GM13976 (cell line): ENCODE measurements at regions not wholly inside any gene's neighbourhood (a gene's known extent, or its start where the extent isn't known, plus 50 kb on each side); places are given as distances from the start of the nearest gene placed in this dataset.

ENCODE experiments used
- DNase-seq: peaks from one replicate; pipeline ENCODE4 v3.0.0; 2012; ENCODE audit warnings: low spot score
- CTCF ChIP-seq: IDR thresholded peaks from 2 replicates; pipeline ENCODE4 v1.5.1; 2012; ENCODE audit warnings: borderline replicate concordance, mild to moderate bottlenecking; ENCODE audit not compliant: insufficient read depth; ENCODE audit errors: extremely low read depth, missing control alignments, control extremely low read depth
- in situ Hi-C: fragments of 300-500 bp; cut with MboI; formaldehyde crosslinking; loops from one replicate; pipeline ENCODE4 v1.12.0; 2022; ENCODE audit warnings: low sequenced_read_pairs, mixed read lengths, inconsistent platforms; ENCODE audit not compliant: unreplicated experiment

- DNase-seq, result no peak
- in situ Hi-C loops, result no loop called here
- TF ChIP-seq CTCF, result no peak
Observed at GRCh38 chr6:155587817-155588216, 132.2 kb upstream of the NOX3 start.

- no peak for DNase-seq
- in situ Hi-C loops, result no loop called here
- no peak for TF ChIP-seq CTCF
Observed at GRCh38 chr6:155586090-155586489, 130.5 kb upstream of the NOX3 start.

- no peak for TF ChIP-seq CTCF
- in situ Hi-C loops, result no loop called here
- no peak for DNase-seq
Observed at GRCh38 chr6:155584006-155584405, 128.4 kb upstream of the NOX3 start.

- no peak for DNase-seq
- in situ Hi-C loops, result no loop called here
- TF ChIP-seq CTCF, result no peak
Observed at GRCh38 chr6:155582016-155582991, 126.7 kb upstream of the NOX3 start.

GRCh38 chr6:155580904-155581303, 125.3 kb upstream of the NOX3 start:
- no peak for DNase-seq
- in situ Hi-C loops, result no loop called here
- TF ChIP-seq CTCF, result no peak

- no peak for DNase-seq
- in situ Hi-C loops, result no loop called here
- TF ChIP-seq CTCF, result no peak
Observed at GRCh38 chr6:155578251-155578650, 122.6 kb upstream of the NOX3 start.
